ENCODE measurements at regions not wholly inside any gene's neighbourhood (a gene's known extent, or its start where the extent isn't known, plus 50 kb on each side); places are given as distances from the start of the nearest gene placed in this dataset.

DNA sequence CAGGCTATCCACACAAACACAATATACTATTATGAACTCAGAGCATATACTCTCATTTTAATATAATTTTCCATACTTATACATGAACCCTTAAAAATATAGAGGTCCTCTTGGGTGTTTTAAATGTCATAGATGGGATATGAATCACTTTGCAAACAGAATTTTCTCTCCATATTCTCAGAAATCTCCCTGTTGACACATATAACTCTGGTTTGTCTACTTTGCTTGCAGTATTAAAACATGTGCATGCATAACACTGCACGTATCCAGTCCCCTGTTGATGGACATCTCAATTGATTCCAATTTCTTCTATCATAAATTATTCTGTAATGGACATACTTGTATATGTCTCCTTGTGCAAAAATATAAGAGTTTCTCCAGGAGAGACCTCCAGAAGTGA is 417.5 kb upstream of the TBX3 start:
- no peaks in the 10 kb centered on the region; the same call in 1 of the 2 replicates for H3K9me3 ChIP-seq (ENCODE audit: insufficient read depth, low read depth, low read length)
- H3K9me2 ChIP-seq (replicated peaks; ENCODE audit: low read depth, low read length), result no peaks in the 10 kb centered on the region
- no peak overlapping the region for H3K4me2 ChIP-seq (ENCODE audit: low read depth, low read length, poor library complexity, severe bottlenecking)
- H3K36me3 ChIP-seq (ENCODE audit: insufficient read depth, low read length), result no peaks in the 10 kb centered on the region
- no peaks in the 10 kb centered on the region for H3F3A ChIP-seq (ENCODE audit: low read depth)
- H2AFZ ChIP-seq (ENCODE audit: low read length), result no peak overlapping the region
- H3K27me3 ChIP-seq (ENCODE audit: insufficient read depth, low read length, poor library complexity, severe bottlenecking), result no peaks in the 10 kb centered on the region
- H4K20me1 ChIP-seq (ENCODE audit: insufficient read depth, low read length, poor library complexity, severe bottlenecking), result no peaks in the 10 kb centered on the region
- H3K4me3 ChIP-seq (ENCODE audit: low read length, poor library complexity, severe bottlenecking), result no peak overlapping the region
- H3K9ac ChIP-seq (ENCODE audit: low read depth, low read length, poor library complexity, severe bottlenecking), result no peak overlapping the region
- H3K79me2 ChIP-seq (ENCODE audit: insufficient read depth, low read length), result no peaks in the 10 kb centered on the region
- H3K4me1 ChIP-seq (ENCODE audit: insufficient read depth, low read length, poor library complexity, severe bottlenecking), result no peaks in the 10 kb centered on the region
- TF ChIP-seq, protein P1, sequence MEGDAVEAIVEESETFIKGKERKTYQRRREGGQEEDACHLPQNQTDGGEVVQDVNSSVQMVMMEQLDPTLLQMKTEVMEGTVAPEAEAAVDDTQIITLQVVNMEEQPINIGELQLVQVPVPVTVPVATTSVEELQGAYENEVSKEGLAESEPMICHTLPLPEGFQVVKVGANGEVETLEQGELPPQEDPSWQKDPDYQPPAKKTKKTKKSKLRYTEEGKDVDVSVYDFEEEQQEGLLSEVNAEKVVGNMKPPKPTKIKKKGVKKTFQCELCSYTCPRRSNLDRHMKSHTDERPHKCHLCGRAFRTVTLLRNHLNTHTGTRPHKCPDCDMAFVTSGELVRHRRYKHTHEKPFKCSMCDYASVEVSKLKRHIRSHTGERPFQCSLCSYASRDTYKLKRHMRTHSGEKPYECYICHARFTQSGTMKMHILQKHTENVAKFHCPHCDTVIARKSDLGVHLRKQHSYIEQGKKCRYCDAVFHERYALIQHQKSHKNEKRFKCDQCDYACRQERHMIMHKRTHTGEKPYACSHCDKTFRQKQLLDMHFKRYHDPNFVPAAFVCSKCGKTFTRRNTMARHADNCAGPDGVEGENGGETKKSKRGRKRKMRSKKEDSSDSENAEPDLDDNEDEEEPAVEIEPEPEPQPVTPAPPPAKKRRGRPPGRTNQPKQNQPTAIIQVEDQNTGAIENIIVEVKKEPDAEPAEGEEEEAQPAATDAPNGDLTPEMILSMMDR (conservative IDR thresholded peaks at IDR 0.05; ENCODE audit: low read length), result no peak
- TF ChIP-seq EZH2phosphoT487 (IDR thresholded peaks at IDR 0.05; ENCODE audit: borderline replicate concordance), result no peak

DNA sequence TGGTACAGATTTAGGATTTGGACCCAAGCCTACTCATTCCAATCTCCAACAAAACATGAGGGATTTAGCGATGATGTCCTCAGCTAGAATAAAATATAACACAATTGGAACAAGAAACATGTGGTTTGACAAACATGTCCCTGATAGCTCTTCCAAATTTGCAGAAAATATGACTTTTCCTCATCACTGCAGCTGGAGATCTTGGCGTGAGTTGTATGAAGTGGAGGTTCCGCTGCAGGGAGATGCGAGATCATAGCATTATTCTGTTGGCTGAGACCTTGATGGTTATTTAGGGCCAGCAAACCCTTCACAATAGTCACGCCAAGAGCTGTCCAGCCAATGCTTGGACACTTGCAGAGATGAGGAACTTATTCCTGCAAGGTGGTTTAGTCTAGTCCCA is 413.4 kb upstream of the TBX3 start:
- no peaks in the 10 kb centered on the region for H3K4me1 ChIP-seq (ENCODE audit: insufficient read depth, low read length, poor library complexity, severe bottlenecking)

DNA sequence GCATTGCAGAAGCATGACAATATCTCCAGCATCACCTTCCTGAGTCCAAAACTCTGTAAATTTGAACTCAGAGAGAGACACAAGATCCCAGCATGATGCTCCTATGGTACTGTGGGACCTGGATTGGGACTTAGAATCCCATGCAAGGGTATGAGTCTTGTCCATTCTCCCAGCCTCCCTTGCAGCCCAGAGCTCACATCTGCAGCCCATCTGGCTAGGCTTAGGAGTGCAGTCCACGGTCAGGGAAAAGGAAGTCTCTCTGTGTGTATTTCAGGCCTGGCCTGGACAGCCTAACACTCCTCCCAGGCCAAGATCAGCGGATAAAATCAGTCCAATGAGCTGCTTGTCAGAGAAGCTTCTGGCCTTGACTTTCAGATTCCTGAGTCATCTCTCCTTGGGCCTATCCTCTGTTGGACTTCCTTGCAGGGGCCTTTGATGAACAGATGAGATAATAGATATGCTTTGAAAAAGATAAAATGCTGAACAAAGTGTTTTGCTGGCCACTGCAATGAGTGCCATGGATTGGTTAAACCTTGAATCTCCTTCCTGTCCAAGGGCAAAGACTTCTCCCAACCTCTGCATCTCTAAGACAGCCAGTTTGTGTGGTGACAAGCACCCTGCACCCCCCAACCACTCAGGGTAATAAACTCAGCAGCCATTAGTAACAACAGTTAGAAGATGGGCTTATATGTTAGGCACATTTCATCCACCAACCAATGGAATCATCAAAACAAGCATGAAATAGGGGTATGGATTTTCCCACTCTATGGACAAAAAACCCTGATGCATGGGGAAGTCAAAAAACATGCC is 412.8 kb upstream of the TBX3 start:
- H2AFZ ChIP-seq (ENCODE audit: low read length), result no peak overlapping the region
- no peaks in the 10 kb centered on the region for H3K36me3 ChIP-seq (ENCODE audit: insufficient read depth, low read length)
- no peaks in the 10 kb centered on the region for H3K27me3 ChIP-seq (ENCODE audit: insufficient read depth, low read length, poor library complexity, severe bottlenecking)
- H3K4me1 ChIP-seq (ENCODE audit: insufficient read depth, low read length, poor library complexity, severe bottlenecking), result no peaks in the 10 kb centered on the region
- no peak for TF ChIP-seq EZH2phosphoT487 (IDR thresholded peaks at IDR 0.05; ENCODE audit: borderline replicate concordance)
- TF ChIP-seq, protein P1 (conservative IDR thresholded peaks at IDR 0.05; ENCODE audit: low read length), result no peak
- no peak overlapping the region for H3K4me2 ChIP-seq (ENCODE audit: low read depth, low read length, poor library complexity, severe bottlenecking)
- H3K79me2 ChIP-seq (ENCODE audit: insufficient read depth, low read length), result no peaks in the 10 kb centered on the region
- H3K9me3 ChIP-seq (ENCODE audit: insufficient read depth, low read depth, low read length), result 0 out of 2 replicates have a peak, but pooled peaks cover 2% of the 10 kb centered on the region
- H4K20me1 ChIP-seq (ENCODE audit: insufficient read depth, low read length, poor library complexity, severe bottlenecking), result no peaks in the 10 kb centered on the region
- H3F3A ChIP-seq (ENCODE audit: low read depth), result no peaks in the 10 kb centered on the region
- no peaks in the 10 kb centered on the region for H3K9me2 ChIP-seq (replicated peaks; ENCODE audit: low read depth, low read length)
- no peak overlapping the region for H3K9ac ChIP-seq (ENCODE audit: low read depth, low read length, poor library complexity, severe bottlenecking)
- H3K4me3 ChIP-seq (ENCODE audit: low read length, poor library complexity, severe bottlenecking), result no peak overlapping the region

More for the DNA sequence above, 413.4 kb upstream of the TBX3 start:
- 0 out of 2 replicates have a peak, but pooled peaks cover 2% of the 10 kb centered on the region for H3K9me3 ChIP-seq (ENCODE audit: insufficient read depth, low read depth, low read length)
- no peaks in the 10 kb centered on the region for H3K36me3 ChIP-seq (ENCODE audit: insufficient read depth, low read length)
- H2AFZ ChIP-seq (ENCODE audit: low read length), result no peak overlapping the region
- no peak overlapping the region for H3K4me3 ChIP-seq (ENCODE audit: low read length, poor library complexity, severe bottlenecking)
- H3F3A ChIP-seq (ENCODE audit: low read depth), result no peaks in the 10 kb centered on the region
- no peaks in the 10 kb centered on the region for H4K20me1 ChIP-seq (ENCODE audit: insufficient read depth, low read length, poor library complexity, severe bottlenecking)
- H3K79me2 ChIP-seq (ENCODE audit: insufficient read depth, low read length), result no peaks in the 10 kb centered on the region
- H3K9ac ChIP-seq (ENCODE audit: low read depth, low read length, poor library complexity, severe bottlenecking), result no peak overlapping the region
- no peaks in the 10 kb centered on the region for H3K9me2 ChIP-seq (replicated peaks; ENCODE audit: low read depth, low read length)
- no peaks in the 10 kb centered on the region for H3K27me3 ChIP-seq (ENCODE audit: insufficient read depth, low read length, poor library complexity, severe bottlenecking)
- H3K4me2 ChIP-seq (ENCODE audit: low read depth, low read length, poor library complexity, severe bottlenecking), result no peak overlapping the region
- TF ChIP-seq EZH2phosphoT487 (IDR thresholded peaks at IDR 0.05; ENCODE audit: borderline replicate concordance), result no peak
- TF ChIP-seq, protein P1 (conservative IDR thresholded peaks at IDR 0.05; ENCODE audit: low read length), result no peak

Data from Loucy (cell line).